GM21367 (cell line): ENCODE measurements at regions not wholly inside any gene's neighbourhood (a gene's known extent, or its start where the extent isn't known, plus 50 kb on each side); places are given as distances from the start of the nearest gene placed in this dataset.

Source experiments
- ATAC-seq: cut with Tn5 transposase; IDR thresholded peaks from one replicate; pipeline ENCODE4 v1.9.1; 2021; ENCODE audit not compliant: unreplicated experiment

- no peak for ATAC-seq
These were observed 251.4 kb upstream of the ZMIZ1 start for GRCh38 chr10:78817361-78817760.

- no peak for ATAC-seq
These were observed 251.0 kb upstream of the ZMIZ1 start for GRCh38 chr10:78817804-78818203.

- ATAC-seq = no peak
These were observed 249.3 kb upstream of the ZMIZ1 start for GRCh38 chr10:78819361-78820006.

- ATAC-seq = no peak
These were observed 248.8 kb upstream of the ZMIZ1 start for GRCh38 chr10:78820007-78820362.

GRCh38 chr10:78821052-78821451, 247.7 kb upstream of the ZMIZ1 start:
- ATAC-seq = no peak

GRCh38 chr10:78828647-78829539, 239.9 kb upstream of the ZMIZ1 start:
- ATAC-seq = no peak

- no peak for ATAC-seq
These were observed 239.2 kb upstream of the ZMIZ1 start for GRCh38 chr10:78829565-78829964.

- ATAC-seq = no peak
These were observed 238.4 kb upstream of the ZMIZ1 start for GRCh38 chr10:78830062-78830975.

- ATAC-seq = no peak
These were observed 237.8 kb upstream of the ZMIZ1 start for GRCh38 chr10:78830976-78831375.

- ATAC-seq = no peak
These were observed 237.3 kb upstream of the ZMIZ1 start for GRCh38 chr10:78831461-78831860.

GRCh38 chr10:78832281-78832680, 236.5 kb upstream of the ZMIZ1 start:
- no peak for ATAC-seq

- ATAC-seq = no peak
These were observed 230.6 kb upstream of the ZMIZ1 start for GRCh38 chr10:78838141-78838657.

- no peak for ATAC-seq
These were observed 225.3 kb upstream of the ZMIZ1 start for GRCh38 chr10:78843495-78843894.

GRCh38 chr10:78844960-78845607, 223.7 kb upstream of the ZMIZ1 start:
- ATAC-seq = no peak

- no peak for ATAC-seq
These were observed 222.7 kb upstream of the ZMIZ1 start for GRCh38 chr10:78846071-78846470.

GRCh38 chr10:78846760-78847159, 222.0 kb upstream of the ZMIZ1 start:
- ATAC-seq = no peak

GRCh38 chr10:78847485-78847884, 221.3 kb upstream of the ZMIZ1 start:
- ATAC-seq = no peak

- ATAC-seq = no peak
These were observed 219.7 kb upstream of the ZMIZ1 start for GRCh38 chr10:78849115-78849514.

- no peak for ATAC-seq
These were observed 219.0 kb upstream of the ZMIZ1 start for GRCh38 chr10:78849731-78850130.

GRCh38 chr10:78850644-78851435, 217.9 kb upstream of the ZMIZ1 start:
- no peak for ATAC-seq
